DOHH2 (cell line): ENCODE measurements at regions not wholly inside any gene's neighbourhood (a gene's known extent, or its start where the extent isn't known, plus 50 kb on each side); places are given as distances from the start of the nearest gene placed in this dataset.

ENCODE experiments used
- CTCF ChIP-seq: fragments of 200-600 bp; sonication (generic); IDR thresholded peaks from one replicate; pipeline ENCODE4 v1.5.1; 2014; ENCODE audit warnings: antibody characterized with exemption, mild to moderate bottlenecking, low read depth, low read length; ENCODE audit not compliant: poor library complexity, severe bottlenecking
- EZH2phosphoT487 ChIP-seq: fragments of 200-600 bp; sonication (generic); IDR thresholded peaks from 2 replicates; pipeline ENCODE4 v1.6.1; 2017; ENCODE audit warnings: borderline replicate concordance, mild to moderate bottlenecking, antibody characterized with exemption, low read length, moderate library complexity, mixed read lengths

- TF ChIP-seq CTCF (no peak), EZH2phosphoT487 (no peak)
Measured at GRCh38 chr2:62302631-62303435, 106.9 kb downstream of the B3GNT2 start.
